ENCODE measurements at regions not wholly inside any gene's neighbourhood (a gene's known extent, or its start where the extent isn't known, plus 50 kb on each side); places are given as distances from the start of the nearest gene placed in this dataset.
"Not testable (repeated sequence)": the region's sequence is repeated elsewhere in the genome, so short reads cannot be mapped to it uniquely, and the experiment has no call there.

- peaks cover 3% of the 10 kb centered on the region for H3K4me1 ChIP-seq (ENCODE audit: control insufficient read depth, insufficient read depth, low read length)
- H3K4me3 ChIP-seq (ENCODE audit: low read length in 2 of 2): no peak overlapping the region
- H3K27me3 ChIP-seq (ENCODE audit: control insufficient read depth in 1 of 2, insufficient read depth in 2 of 2, low read length in 2 of 2): peaks cover 5 to 6% of the 10 kb centered on the region in 2 donors
- H3K9ac ChIP-seq (ENCODE audit: low read length in 2 of 2): no peak overlapping the region
- no peaks in the 10 kb centered on the region for H3K36me3 ChIP-seq (ENCODE audit: control insufficient read depth in 2 of 2, insufficient read depth in 2 of 2, low read length in 2 of 2)
- H3K27ac ChIP-seq (ENCODE audit: low read length): no peak overlapping the region
- no peaks in the 10 kb centered on the region for H3K9me3 ChIP-seq (ENCODE audit: control insufficient read depth in 2 of 2, low read length in 2 of 2)
Measured at GRCh38 chr7:101744588-101744987, 72.8 kb upstream of the CUX1 start.

- H3K4me1 ChIP-seq (ENCODE audit: control insufficient read depth, insufficient read depth, low read length): peaks cover 3% of the 10 kb centered on the region
- peaks cover 5 to 6% of the 10 kb centered on the region in 2 donors for H3K27me3 ChIP-seq (ENCODE audit: control insufficient read depth in 1 of 2, insufficient read depth in 2 of 2, low read length in 2 of 2)
- no peak overlapping the region for H3K9ac ChIP-seq (ENCODE audit: low read length in 2 of 2)
- no peak overlapping the region for H3K27ac ChIP-seq (ENCODE audit: low read length)
- no peak overlapping the region for H3K4me3 ChIP-seq (ENCODE audit: low read length in 2 of 2)
- H3K9me3 ChIP-seq (ENCODE audit: control insufficient read depth in 2 of 2, low read length in 2 of 2): no peaks in the 10 kb centered on the region
- no peaks in the 10 kb centered on the region for H3K36me3 ChIP-seq (ENCODE audit: control insufficient read depth in 2 of 2, insufficient read depth in 2 of 2, low read length in 2 of 2)
Measured at GRCh38 chr7:101746314-101746713, 71.1 kb upstream of the CUX1 start.

- no peak overlapping the region for H3K9ac ChIP-seq (ENCODE audit: low read length in 2 of 2)
- H3K27me3 ChIP-seq (ENCODE audit: control insufficient read depth in 1 of 2, insufficient read depth in 2 of 2, low read length in 2 of 2): peaks cover 5 to 6% of the 10 kb centered on the region in 2 donors
Measured at GRCh38 chr7:101747053-101747878, 70.2 kb upstream of the CUX1 start.

DNA sequence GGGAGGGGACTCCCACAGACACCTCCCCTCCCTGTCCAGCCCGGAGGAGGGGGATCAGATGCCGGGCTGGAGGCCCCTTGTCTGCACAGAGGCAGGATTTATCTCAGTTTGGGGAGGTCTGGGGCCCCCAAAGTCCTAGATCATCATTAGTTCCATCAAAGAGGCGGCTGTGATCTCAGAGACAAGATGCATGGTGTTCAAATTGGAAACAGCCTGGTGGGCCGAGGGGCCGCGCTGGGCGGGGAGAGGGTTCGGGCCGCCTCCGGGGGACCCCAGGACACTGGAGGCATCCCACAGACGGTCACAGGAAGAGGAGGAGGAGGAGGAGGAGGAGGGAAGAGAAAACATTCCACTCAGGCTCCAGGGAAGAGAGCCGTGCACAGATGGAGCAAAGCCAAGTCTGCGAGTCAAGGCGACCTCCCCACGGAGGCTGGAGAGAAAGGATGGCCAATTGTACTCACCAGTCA is 69.5 kb upstream of the CUX1 start:
- Histone ChIP-seq H3K27me3 (ENCODE audit: control insufficient read depth in 1 of 2, insufficient read depth in 2 of 2, low read length in 2 of 2) (peaks cover 0 to 6% of the 10 kb centered on the region in 2 donors), H3K9ac (ENCODE audit: low read length in 2 of 2) (no peak overlapping the region), H3K27ac (ENCODE audit: low read length) (no peak overlapping the region), H3K9me3 (ENCODE audit: control insufficient read depth in 2 of 2, low read length in 2 of 2) (no peaks in the 10 kb centered on the region), H3K4me1 (ENCODE audit: control insufficient read depth, insufficient read depth, low read length) (peaks cover 3% of the 10 kb centered on the region), H3K36me3 (ENCODE audit: control insufficient read depth in 2 of 2, insufficient read depth in 2 of 2, low read length in 2 of 2) (no peaks in the 10 kb centered on the region), H3K4me3 (ENCODE audit: low read length in 2 of 2) (no peak overlapping the region)

More at GRCh38 chr7:101747053-101747878, 70.2 kb upstream of the CUX1 start:
- no peak overlapping the region for H3K27ac ChIP-seq (ENCODE audit: low read length)
- H3K4me3 ChIP-seq (ENCODE audit: low read length in 2 of 2): no peak overlapping the region
- no peaks in the 10 kb centered on the region for H3K36me3 ChIP-seq (ENCODE audit: control insufficient read depth in 2 of 2, insufficient read depth in 2 of 2, low read length in 2 of 2)
- H3K4me1 ChIP-seq (ENCODE audit: control insufficient read depth, insufficient read depth, low read length): peaks cover 3% of the 10 kb centered on the region
- H3K9me3 ChIP-seq (ENCODE audit: control insufficient read depth in 2 of 2, low read length in 2 of 2): no peaks in the 10 kb centered on the region

DNA sequence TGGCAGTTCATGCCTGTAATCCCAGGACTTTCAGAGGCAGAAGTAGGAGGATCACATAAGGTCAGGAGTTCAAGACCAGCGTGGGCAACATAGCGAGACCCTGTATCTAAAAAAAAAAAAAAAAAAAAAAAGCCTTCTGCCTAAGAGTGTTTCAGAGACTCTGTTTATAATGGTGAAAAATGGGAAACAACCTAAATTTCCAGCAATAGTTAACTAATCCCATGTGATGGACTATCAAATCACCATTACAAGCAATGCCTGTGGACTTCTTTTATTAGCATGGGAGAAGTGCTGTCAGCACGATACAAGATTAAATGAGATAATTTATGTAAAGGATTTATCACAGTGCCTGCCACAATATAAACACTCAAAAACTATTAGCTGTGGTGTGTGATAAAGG is 67.5 kb upstream of the CUX1 start:
- H3K9me3 ChIP-seq (ENCODE audit: control insufficient read depth in 2 of 2, low read length in 2 of 2): no peaks in the 10 kb centered on the region
- no peak overlapping the region for H3K27ac ChIP-seq (ENCODE audit: low read length)
- no peaks in the 10 kb centered on the region for H3K36me3 ChIP-seq (ENCODE audit: control insufficient read depth in 2 of 2, insufficient read depth in 2 of 2, low read length in 2 of 2)
- H3K4me3 ChIP-seq (ENCODE audit: low read length in 2 of 2): no peak overlapping the region
- no peak overlapping the region for H3K9ac ChIP-seq (ENCODE audit: low read length in 2 of 2)
- peaks cover 3% of the 10 kb centered on the region for H3K4me1 ChIP-seq (ENCODE audit: control insufficient read depth, insufficient read depth, low read length)
- peaks cover 0 to 6% of the 10 kb centered on the region in 2 donors for H3K27me3 ChIP-seq (ENCODE audit: control insufficient read depth in 1 of 2, insufficient read depth in 2 of 2, low read length in 2 of 2)

GRCh38 chr7:101753316-101753715 is 64.1 kb upstream of the CUX1 start:
- Histone ChIP-seq H3K36me3 (ENCODE audit: control insufficient read depth in 2 of 2, insufficient read depth in 2 of 2, low read length in 2 of 2) (no peaks in the 10 kb centered on the region), H3K27me3 (ENCODE audit: control insufficient read depth in 1 of 2, insufficient read depth in 2 of 2, low read length in 2 of 2) (no peaks in the 10 kb centered on the region), H3K27ac (ENCODE audit: low read length) (no peak overlapping the region), H3K4me3 (ENCODE audit: low read length in 2 of 2) (no peak overlapping the region), H3K9ac (ENCODE audit: low read length in 2 of 2) (no peak overlapping the region), H3K9me3 (ENCODE audit: control insufficient read depth in 2 of 2, low read length in 2 of 2) (no peaks in the 10 kb centered on the region), H3K4me1 (ENCODE audit: control insufficient read depth, insufficient read depth, low read length) (peaks cover 4% of the 10 kb centered on the region)

GRCh38 chr7:101754424-101755159 is 62.8 kb upstream of the CUX1 start:
- Histone ChIP-seq H3K4me3 (ENCODE audit: low read length in 2 of 2) (peak overlapping the region; percentile 82 to 86), H3K27ac (ENCODE audit: low read length) (no peak overlapping the region), H3K36me3 (ENCODE audit: control insufficient read depth in 2 of 2, insufficient read depth in 2 of 2, low read length in 2 of 2) (no peaks in the 10 kb centered on the region), H3K27me3 (ENCODE audit: control insufficient read depth in 1 of 2, insufficient read depth in 2 of 2, low read length in 2 of 2) (no peaks in the 10 kb centered on the region), H3K9ac (ENCODE audit: low read length in 2 of 2) (peak overlapping the region; percentile 49 to 73), H3K4me1 (ENCODE audit: control insufficient read depth, insufficient read depth, low read length) (peaks cover 4% of the 10 kb centered on the region), H3K9me3 (ENCODE audit: control insufficient read depth in 2 of 2, low read length in 2 of 2) (no peaks in the 10 kb centered on the region)

DNA sequence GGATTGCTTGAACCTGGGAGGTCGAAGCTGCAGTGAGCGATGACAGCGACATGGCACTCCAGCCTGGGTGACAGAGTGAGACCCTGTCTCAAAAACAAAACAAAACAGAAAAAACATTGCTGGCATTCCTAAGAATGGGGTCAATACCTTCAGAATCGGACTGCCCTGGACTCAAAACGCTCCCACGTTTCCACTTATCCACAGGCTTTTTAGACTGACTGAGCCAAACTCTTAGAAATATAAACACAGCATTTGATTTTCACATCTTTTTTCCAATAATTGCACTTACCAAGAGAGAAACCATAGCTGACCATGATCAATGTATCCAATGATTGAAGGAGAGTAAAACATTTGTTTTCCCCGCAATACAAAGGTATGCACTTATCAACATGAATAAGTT is 59.5 kb upstream of the CUX1 start:
- no peak overlapping the region for H3K27ac ChIP-seq (ENCODE audit: low read length)
- peaks cover 4% of the 10 kb centered on the region for H3K4me1 ChIP-seq (ENCODE audit: control insufficient read depth, insufficient read depth, low read length)
- no peak overlapping the region for H3K4me3 ChIP-seq (ENCODE audit: low read length in 2 of 2)
- no peaks in the 10 kb centered on the region for H3K27me3 ChIP-seq (ENCODE audit: control insufficient read depth in 1 of 2, insufficient read depth in 2 of 2, low read length in 2 of 2)
- no peaks in the 10 kb centered on the region for H3K36me3 ChIP-seq (ENCODE audit: control insufficient read depth in 2 of 2, insufficient read depth in 2 of 2, low read length in 2 of 2)
- H3K9ac ChIP-seq (ENCODE audit: low read length in 2 of 2): no peak overlapping the region
- H3K9me3 ChIP-seq (ENCODE audit: control insufficient read depth in 2 of 2, low read length in 2 of 2): no peaks in the 10 kb centered on the region

- not testable (repeated sequence) for H3K4me1 ChIP-seq (ENCODE audit: control insufficient read depth, insufficient read depth, low read length); H3K27me3 ChIP-seq (ENCODE audit: control insufficient read depth in 1 of 2, insufficient read depth in 2 of 2, low read length in 2 of 2); H3K9me3 ChIP-seq (ENCODE audit: control insufficient read depth in 2 of 2, low read length in 2 of 2); H3K27ac ChIP-seq (ENCODE audit: low read length); H3K36me3 ChIP-seq (ENCODE audit: control insufficient read depth in 2 of 2, insufficient read depth in 2 of 2, low read length in 2 of 2); H3K9ac ChIP-seq (ENCODE audit: low read length in 2 of 2); H3K4me3 ChIP-seq (ENCODE audit: low read length in 2 of 2)
Measured at GRCh38 chr7:101758519-101758918, 58.9 kb upstream of the CUX1 start.

DNA sequence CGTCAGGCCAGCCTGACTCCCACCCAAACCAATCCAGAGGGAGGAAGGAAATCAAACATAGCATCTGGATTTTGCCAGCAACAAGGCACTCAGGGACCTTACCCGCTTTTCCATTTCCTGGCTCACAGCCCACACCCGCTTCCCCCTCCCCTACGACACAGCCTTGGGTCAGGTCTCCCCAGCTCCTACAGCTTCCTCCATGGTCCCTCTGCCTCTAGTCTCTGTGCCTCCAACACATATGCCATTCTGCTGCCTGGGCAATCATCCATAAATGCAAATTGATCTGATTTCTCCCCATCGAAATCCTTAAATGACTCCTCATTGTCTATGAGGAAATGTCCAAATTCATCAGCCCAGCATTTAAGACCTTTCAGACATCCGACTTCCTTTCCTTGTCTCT is 53.2 kb upstream of the CUX1 start:
- Histone ChIP-seq H3K4me1 (ENCODE audit: control insufficient read depth, insufficient read depth, low read length) (no peaks in the 10 kb centered on the region), H3K27ac (ENCODE audit: low read length) (no peak overlapping the region), H3K9ac (ENCODE audit: low read length in 2 of 2) (no peak overlapping the region), H3K27me3 (ENCODE audit: control insufficient read depth in 1 of 2, insufficient read depth in 2 of 2, low read length in 2 of 2) (no peaks in the 10 kb centered on the region), H3K9me3 (ENCODE audit: control insufficient read depth in 2 of 2, low read length in 2 of 2) (no peaks in the 10 kb centered on the region), H3K36me3 (ENCODE audit: control insufficient read depth in 2 of 2, insufficient read depth in 2 of 2, low read length in 2 of 2) (no peaks in the 10 kb centered on the region), H3K4me3 (ENCODE audit: low read length in 2 of 2) (no peak overlapping the region)

GRCh38 chr7:101767544-101767943 is 49.9 kb upstream of the CUX1 start:
- no peaks in the 10 kb centered on the region for H3K36me3 ChIP-seq (ENCODE audit: control insufficient read depth in 2 of 2, insufficient read depth in 2 of 2, low read length in 2 of 2)
- no peaks in the 10 kb centered on the region for H3K4me1 ChIP-seq (ENCODE audit: control insufficient read depth, insufficient read depth, low read length)
- H3K4me3 ChIP-seq (ENCODE audit: low read length in 2 of 2): no peak overlapping the region
- no peak overlapping the region for H3K9ac ChIP-seq (ENCODE audit: low read length in 2 of 2)
- H3K9me3 ChIP-seq (ENCODE audit: control insufficient read depth in 2 of 2, low read length in 2 of 2): no peaks in the 10 kb centered on the region
- no peaks in the 10 kb centered on the region for H3K27me3 ChIP-seq (ENCODE audit: control insufficient read depth in 1 of 2, insufficient read depth in 2 of 2, low read length in 2 of 2)
- H3K27ac ChIP-seq (ENCODE audit: low read length): no peak overlapping the region

Data from stomach smooth muscle (tissue), 2 donors.